Mucosa of gallbladder (tissue), 1 donor: ENCODE measurements at regions not wholly inside any gene's neighbourhood (a gene's known extent, or its start where the extent isn't known, plus 50 kb on each side); places are given as distances from the start of the nearest gene placed in this dataset.

ENCODE experiments used
- DNase-seq: peaks from one replicate; pipeline ENCODE4 v3.0.0-alpha.2; 2020; ENCODE audit warnings: low spot score
- donor health status: DM: no; HTN: no; CAD: no.

GRCh38 chr5:168039566-168040248, 251.7 kb upstream of the WWC1 start:
- DNase-seq = peak; percentile 46

GRCh38 chr5:168041583-168041982, 249.9 kb upstream of the WWC1 start:
- DNase-seq = no peak

GRCh38 chr5:168042284-168043068, 249.0 kb upstream of the WWC1 start:
- no peak for DNase-seq

- DNase-seq = no peak
Observed at GRCh38 chr5:168046163-168046562, 245.3 kb upstream of the WWC1 start.

- DNase-seq = peak; percentile 63
Observed at GRCh38 chr5:168047043-168047668, 244.3 kb upstream of the WWC1 start.

GRCh38 chr5:168047669-168048111, 243.8 kb upstream of the WWC1 start:
- DNase-seq = no peak

GRCh38 chr5:168048486-168048885, 243.0 kb upstream of the WWC1 start:
- DNase-seq = no peak

GRCh38 chr5:168052686-168053085, 238.8 kb upstream of the WWC1 start:
- DNase-seq = no peak

- no peak for DNase-seq
Observed at GRCh38 chr5:168054091-168054490, 237.4 kb upstream of the WWC1 start.

- DNase-seq = no peak
Observed at GRCh38 chr5:168055141-168055683, 236.2 kb upstream of the WWC1 start.

GRCh38 chr5:168055961-168056360, 235.5 kb upstream of the WWC1 start:
- no peak for DNase-seq

- DNase-seq = no peak
Observed at GRCh38 chr5:168056499-168057182, 234.8 kb upstream of the WWC1 start.

GRCh38 chr5:168057905-168058304, 233.5 kb upstream of the WWC1 start:
- DNase-seq = no peak

GRCh38 chr5:168059131-168059530, 232.3 kb upstream of the WWC1 start:
- DNase-seq = no peak

- no peak for DNase-seq
Observed at GRCh38 chr5:168062239-168062638, 229.2 kb upstream of the WWC1 start.

- no peak for DNase-seq
Observed at GRCh38 chr5:168064457-168064856, 227.0 kb upstream of the WWC1 start.

- DNase-seq = no peak
Observed at GRCh38 chr5:168064933-168065622, 226.4 kb upstream of the WWC1 start.

- no peak for DNase-seq
Observed at GRCh38 chr5:168066536-168067208, 224.8 kb upstream of the WWC1 start.

GRCh38 chr5:168070761-168071160, 220.7 kb upstream of the WWC1 start:
- no peak for DNase-seq

- no peak for DNase-seq
Observed at GRCh38 chr5:168072665-168073064, 218.8 kb upstream of the WWC1 start.

GRCh38 chr5:168073311-168073710, 218.1 kb upstream of the WWC1 start:
- no peak for DNase-seq
